IPS DF 4.7 (cell line): ENCODE measurements at regions not wholly inside any gene's neighbourhood (a gene's known extent, or its start where the extent isn't known, plus 50 kb on each side); places are given as distances from the start of the nearest gene placed in this dataset.

Experiments
- DNase-seq: peaks from one replicate; pipeline ENCODE4 v3.0.0-alpha.2; 2013; ENCODE audit warnings: low spot score; ENCODE audit errors: extremely low read depth

- DNase-seq = no peak
These were observed 50.8 kb upstream of the HMX1 start for GRCh38 chr4:8922481-8922880.

DNA sequence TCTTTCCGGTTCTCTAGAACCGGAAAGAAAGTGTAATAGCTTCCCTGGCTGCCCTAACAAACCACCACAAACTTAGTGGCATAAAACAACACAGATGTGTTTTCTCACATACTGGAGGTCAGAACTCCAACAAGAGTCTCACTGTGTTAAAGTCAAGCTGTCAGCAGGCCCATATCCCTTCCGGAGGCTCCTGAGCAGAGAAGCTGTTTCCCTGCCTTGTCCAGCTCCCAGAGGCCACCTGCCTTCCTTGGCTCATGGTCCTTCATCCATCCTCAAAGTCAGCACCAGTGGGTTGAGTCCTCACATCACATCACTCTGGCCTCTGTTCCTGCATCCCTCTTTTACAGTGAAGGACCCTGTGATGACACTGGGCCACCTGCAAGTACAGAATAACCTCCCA is 49.8 kb upstream of the HMX1 start:
- no peak for DNase-seq
